ENCODE measurements at regions not wholly inside any gene's neighbourhood (a gene's known extent, or its start where the extent isn't known, plus 50 kb on each side); places are given as distances from the start of the nearest gene placed in this dataset.
"Not testable (repeated sequence)": the region's sequence is repeated elsewhere in the genome, so short reads cannot be mapped to it uniquely, and the experiment has no call there.

- no peak for DNase-seq
Observed at GRCh38 chr2:145402706-145403277, 882.9 kb upstream of the ZEB2 start.

- DNase-seq, result no peak
Observed at GRCh38 chr2:145399131-145399530, 879.2 kb upstream of the ZEB2 start.

DNA sequence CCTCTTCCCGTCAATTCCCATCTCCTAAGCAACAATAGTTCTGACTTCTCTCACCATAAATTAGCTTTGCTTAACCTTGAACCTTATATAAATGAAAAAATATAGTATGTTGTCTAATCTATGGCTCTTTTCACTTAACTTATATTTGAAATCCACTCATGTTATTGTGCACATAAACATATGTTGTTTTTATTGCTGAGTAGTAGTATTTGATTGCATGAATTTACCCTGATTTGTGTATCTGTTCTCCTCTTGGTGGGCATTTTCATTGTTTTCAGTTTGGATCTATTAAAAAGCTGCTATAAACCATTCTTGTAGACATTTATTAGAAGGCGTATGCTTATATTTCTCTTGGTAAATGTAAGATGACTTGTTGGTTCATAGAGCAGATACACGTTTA, 874.3 kb upstream of the ZEB2 start:
- no peak for DNase-seq

- no peak for DNase-seq
Observed at GRCh38 chr2:145386973-145387372, 867.1 kb upstream of the ZEB2 start.

DNA sequence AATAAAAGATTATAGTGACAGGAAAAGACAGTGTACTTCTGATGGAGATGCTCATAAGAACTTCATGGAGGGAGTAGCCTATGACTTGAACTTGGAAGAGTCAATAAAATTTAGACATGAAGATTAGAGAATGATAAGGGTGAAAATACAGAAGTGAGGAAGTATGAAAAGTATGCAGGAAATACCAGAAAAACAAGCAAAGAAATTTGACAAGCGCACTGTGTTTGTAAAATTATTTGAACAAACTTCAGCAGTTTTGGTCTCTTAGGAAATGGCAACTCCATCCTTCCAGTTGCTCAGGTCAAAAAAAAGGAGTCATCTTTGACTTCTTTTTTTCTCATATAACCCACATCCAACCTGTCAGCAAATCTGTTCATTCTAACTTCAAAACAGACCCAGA, 864.0 kb upstream of the ZEB2 start:
- DNase-seq, result no peak

GRCh38 chr2:145380436-145381017, 860.6 kb upstream of the ZEB2 start:
- peak; percentile 13 to 74 for DNase-seq

GRCh38 chr2:145379934-145380333, 860.0 kb upstream of the ZEB2 start:
- DNase-seq, result peak in 1 of 2 experiments; percentile 10

DNA sequence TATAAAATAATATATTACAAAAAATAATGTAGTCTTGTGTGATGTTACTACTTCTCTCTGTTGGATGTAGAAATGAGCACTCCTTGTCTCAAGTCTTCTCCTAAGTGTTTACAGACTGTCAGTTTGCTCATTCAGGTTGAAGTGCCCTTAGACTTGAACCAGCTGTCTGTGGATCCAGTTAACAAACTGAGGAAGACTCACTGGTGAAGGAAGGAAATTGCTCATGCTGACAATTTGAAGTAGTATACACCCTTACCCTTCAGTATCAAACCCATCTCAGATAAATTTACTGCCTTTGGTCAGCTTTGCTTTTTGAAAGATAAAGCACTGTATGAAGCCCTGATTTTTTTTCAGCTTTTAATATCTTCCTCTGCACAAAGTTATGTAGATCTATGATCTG, 854.2 kb upstream of the ZEB2 start:
- DNase-seq, result peak; percentile 41 to 61

- not testable (repeated sequence) for DNase-seq
Observed at GRCh38 chr2:145367334-145367733, 847.4 kb upstream of the ZEB2 start.

- DNase-seq, result no peak
Observed at GRCh38 chr2:145366341-145366740, 846.4 kb upstream of the ZEB2 start.

DNA sequence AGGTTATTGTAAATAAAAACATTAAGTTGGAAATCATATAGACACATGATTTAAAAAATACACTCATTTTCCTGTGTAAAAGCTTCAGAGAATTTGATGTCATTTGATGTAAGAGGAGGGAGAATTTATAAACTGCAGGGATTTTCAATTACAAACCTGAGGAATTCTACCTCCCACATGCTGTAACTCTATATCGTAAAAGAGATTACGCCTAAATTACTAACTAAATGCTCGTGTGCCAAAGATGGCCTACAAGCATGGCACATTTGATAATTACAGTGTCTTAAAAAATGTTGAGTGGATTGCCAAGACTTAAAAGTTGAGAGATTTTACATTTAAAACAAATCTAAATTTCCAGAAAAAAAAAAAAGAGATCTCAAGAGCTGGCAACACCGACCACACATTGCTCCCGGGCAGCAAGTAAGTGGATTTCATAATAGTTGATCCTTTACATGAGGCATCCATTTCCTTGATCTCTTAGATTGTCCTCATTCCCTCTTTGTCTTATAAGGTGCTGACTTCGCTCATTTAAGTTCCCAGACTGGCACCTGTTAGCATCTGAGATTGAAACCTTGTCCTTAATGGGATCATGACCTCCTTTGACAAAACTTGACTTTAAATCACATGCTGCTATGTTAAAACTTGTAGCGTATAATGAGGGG, 840.3 kb upstream of the ZEB2 start:
- no peak for DNase-seq

GRCh38 chr2:145359561-145359960, 839.6 kb upstream of the ZEB2 start:
- DNase-seq, result no peak

DNA sequence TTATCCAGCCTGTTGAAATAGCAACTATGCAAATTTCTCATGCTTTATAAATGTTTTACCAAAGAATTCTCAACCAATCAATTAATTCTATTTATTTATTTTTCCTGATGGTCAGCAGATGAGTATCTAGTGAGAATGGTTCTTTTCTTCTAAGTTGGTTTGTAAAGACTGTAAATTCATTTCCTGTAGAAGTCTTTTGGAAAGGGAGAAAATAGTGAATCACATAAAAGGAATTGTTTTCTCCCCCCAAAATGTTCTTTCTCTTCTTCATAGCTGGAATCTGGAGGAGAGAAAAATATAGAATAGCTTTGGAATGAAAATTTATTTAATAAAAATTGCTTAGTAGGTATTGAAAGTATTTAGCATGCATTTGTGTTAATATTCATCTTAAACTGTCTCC, 836.1 kb upstream of the ZEB2 start:
- DNase-seq, result no peak

GRCh38 chr2:145352484-145352883, 832.6 kb upstream of the ZEB2 start:
- DNase-seq, result no peak

DNA sequence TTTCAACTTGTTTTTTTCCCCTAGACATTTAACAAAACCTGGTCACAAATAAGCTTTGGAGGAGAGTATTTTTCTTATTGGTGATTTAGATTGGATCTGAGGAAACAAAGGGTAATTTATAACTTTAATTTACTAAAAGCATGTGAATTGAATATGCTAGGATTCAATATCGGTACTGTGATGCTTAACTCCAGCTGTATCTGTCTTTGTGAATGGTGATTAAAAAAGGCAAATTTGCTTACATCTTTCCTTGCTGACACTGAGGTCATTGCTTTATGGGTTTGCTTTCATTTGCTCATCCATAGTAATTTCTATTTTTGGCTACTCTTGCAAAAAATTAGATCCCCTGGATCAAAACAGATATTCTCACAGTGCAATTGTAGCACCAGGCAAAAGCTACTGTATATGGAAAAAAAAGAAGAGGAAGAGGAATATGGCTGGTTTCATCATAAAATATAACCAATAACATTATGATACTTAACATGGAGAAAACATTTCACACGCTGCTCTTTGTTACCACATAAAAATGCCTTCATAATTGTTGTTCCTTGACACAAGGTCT, 832.0 kb upstream of the ZEB2 start:
- DNase-seq, result no peak

DNA sequence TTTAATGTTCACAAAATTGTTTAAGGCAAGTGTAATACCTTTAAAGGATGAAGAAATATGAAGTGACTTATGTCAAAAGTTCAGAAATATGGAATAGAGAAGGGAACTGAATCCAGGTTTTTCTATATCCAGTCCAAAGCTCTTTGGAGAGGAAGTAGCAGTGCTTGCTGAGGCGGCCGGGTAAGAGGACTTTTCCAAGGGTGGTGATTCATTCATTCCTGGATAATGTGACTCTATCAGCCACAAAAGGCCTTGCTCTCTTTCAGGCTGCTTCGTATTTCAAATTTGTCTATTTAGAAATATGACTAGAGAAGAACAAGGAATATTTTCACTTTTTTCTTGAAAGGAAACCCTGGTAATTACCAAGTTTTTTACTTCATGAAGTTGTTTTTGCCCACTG, 830.1 kb upstream of the ZEB2 start:
- no peak for DNase-seq

- no peak for DNase-seq
Observed at GRCh38 chr2:145344076-145344724, 824.3 kb upstream of the ZEB2 start.

GRCh38 chr2:145343287-145343686, 823.4 kb upstream of the ZEB2 start:
- no peak for DNase-seq

- peak in 1 of 2 experiments; percentile 3 for DNase-seq
Observed at GRCh38 chr2:145341536-145341935, 821.6 kb upstream of the ZEB2 start.

GRCh38 chr2:145339646-145340045, 819.7 kb upstream of the ZEB2 start:
- DNase-seq, result no peak

DNA sequence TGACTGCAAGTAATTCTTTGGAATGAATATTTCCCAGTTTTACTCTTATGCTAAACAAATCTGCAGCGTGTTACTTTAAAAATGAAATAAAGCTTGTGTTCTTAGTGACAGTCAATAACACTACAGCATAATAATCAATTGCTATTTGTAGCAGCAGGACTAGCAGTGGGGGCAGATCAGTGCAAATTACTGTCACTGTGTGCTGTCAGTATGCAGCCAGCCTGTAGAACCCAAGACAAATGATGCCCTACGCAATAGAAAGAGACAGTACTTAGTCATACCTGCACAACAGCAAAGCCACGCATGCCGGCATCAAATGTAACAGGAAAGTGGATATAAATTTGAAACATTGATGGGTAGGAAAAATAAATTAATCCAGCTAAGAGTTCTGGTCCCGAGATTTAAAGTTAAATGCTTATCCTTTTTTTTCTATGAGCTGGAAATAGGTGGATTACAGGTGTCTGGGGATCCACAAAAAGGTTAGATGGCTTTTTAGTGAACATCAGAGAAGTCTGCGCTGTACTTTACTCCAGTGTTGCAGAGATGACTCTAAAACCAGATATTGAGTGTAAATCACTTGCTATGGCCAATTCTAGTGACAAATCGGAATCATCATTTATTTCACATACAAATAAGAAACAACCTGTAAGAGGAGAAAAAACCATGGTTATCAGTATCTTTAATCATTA, 812.4 kb upstream of the ZEB2 start:
- no peak for DNase-seq

- no peak for DNase-seq
Observed at GRCh38 chr2:145329971-145330370, 810.1 kb upstream of the ZEB2 start.

DNA sequence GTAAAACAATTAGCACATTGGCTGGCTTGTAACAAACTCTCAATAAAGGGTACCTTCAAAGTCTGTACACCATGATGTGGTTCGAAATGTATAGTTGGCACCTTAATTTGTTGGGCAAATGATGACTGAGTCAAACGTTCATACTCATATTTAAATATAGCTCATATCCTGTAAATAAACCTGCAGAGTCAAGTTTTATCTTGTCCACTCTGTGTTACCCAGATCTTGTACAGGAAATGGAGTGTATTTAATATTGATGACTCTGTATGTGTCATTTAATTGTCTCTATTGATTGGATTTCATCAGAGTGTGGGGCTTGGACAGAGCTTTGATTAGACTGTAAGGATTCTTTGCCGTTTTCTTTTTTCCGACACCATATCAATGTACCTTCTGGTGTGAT, 805.6 kb upstream of the ZEB2 start:
- no peak for DNase-seq
